IPS DF 4.7 (cell line): ENCODE measurements at regions not wholly inside any gene's neighbourhood (a gene's known extent, or its start where the extent isn't known, plus 50 kb on each side); places are given as distances from the start of the nearest gene placed in this dataset.
"Not testable (repeated sequence)": the region's sequence is repeated elsewhere in the genome, so short reads cannot be mapped to it uniquely, and the experiment has no call there.

Experiments
- DNase-seq: peaks from one replicate; pipeline ENCODE4 v3.0.0-alpha.2; 2013; ENCODE audit warnings: low spot score; ENCODE audit errors: extremely low read depth

GRCh38 chr6:14476793-14477531 lies 359.4 kb downstream of the CD83 start:
- DNase-seq, result no peak

DNA sequence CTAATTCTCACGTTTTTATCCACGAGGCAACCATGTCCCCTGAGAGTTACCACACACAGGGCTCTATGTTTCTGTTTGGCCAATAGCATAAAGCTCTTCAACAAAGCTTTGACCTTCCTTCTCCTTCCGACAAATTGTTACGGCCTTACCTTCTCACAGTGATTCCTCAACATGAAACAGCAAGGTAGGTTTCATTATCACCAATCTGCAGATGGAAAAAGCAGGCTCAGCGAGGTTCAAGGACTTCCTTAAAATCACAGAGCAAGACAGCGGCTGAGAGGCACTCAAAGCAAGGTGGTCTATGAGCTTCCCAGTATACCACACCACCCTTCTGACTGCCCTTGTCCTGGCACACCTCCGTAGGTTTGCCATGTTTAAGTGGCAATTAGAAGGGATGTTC lies 360.0 kb downstream of the CD83 start:
- no peak for DNase-seq

- no peak for DNase-seq
Observed at GRCh38 chr6:14478381-14479225, 361.0 kb downstream of the CD83 start.

DNA sequence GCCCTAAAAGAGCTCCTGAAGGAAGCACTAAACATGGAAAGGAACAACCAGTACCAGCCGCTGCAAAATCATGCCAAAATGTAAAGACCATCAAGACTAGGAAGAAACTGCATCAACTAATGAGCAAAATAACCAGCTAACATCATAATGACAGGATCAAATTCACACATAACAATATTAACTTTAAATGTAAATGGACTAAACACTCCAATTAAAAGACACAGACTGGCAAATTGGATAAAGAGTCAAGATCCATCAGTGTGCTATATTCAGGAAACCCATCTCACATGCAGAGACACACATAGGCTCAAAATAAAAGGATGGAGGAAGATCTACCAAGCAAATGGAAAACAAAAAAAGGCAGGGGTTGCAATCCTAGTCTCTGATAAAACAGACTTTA lies 364.4 kb downstream of the CD83 start:
- DNase-seq, result not testable (repeated sequence)

GRCh38 chr6:14487625-14488024 lies 370.1 kb downstream of the CD83 start:
- no peak for DNase-seq

DNA sequence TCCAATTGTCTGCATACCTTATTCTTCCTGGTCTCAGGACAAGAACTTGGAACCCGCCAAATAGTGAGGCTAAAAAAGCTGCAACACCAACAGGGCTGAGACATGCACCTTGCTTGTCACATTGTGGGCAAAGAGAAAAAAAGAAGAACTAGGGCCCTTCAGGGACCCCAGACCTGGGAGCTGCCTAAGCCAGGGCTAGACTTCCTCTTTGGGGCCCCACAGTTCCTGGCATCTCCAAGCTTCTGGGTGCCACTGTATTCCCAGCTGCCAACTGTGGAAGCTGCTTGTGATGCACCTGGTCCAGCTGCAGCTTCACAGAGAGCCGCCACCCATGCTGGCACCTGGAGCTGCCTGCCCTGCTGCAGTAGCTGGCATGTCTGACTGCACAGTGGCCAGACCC lies 370.6 kb downstream of the CD83 start:
- no peak for DNase-seq

DNA sequence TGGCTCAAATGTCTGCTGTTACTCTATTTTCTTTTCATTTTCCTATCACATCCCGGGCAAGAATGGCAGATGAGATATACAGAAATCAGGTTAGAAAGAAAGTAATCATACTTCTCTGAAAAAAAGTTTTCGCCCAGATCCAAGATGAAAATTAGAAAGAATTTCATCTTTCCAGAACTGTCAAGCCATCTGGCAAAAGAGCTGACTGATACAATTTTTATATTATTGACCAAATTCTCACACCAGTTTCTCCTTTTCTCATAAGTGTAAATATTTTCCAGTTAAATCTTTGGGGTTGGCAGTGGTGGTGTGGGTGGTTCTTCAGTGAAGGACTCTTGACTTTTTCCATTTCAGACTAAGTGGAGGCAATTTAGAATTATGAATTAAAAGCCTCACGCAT lies 371.9 kb downstream of the CD83 start:
- DNase-seq, result no peak

GRCh38 chr6:14498748-14499147 lies 381.2 kb downstream of the CD83 start:
- no peak for DNase-seq

- DNase-seq, result no peak
Observed at GRCh38 chr6:14499309-14499708, 381.7 kb downstream of the CD83 start.

- DNase-seq, result no peak
Observed at GRCh38 chr6:14499841-14500240, 382.3 kb downstream of the CD83 start.

DNA sequence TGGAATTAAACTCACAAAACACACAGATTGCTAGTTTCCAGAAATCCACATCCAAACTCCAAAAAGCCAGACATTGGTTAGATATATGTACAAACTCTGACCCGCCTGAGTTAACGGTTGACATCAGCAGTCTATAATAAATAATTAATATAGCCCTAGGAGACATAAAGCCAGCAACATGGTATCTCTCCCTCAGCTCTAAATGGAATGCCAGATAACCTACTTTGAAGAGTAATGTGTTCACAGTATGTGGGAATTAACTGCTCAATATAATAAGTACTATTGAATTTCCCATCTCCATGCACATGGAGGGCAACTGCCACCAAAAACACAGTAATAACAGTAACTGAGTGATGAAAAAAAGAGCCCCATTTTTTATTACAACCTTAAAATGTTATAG lies 383.2 kb downstream of the CD83 start:
- no peak for DNase-seq

GRCh38 chr6:14501240-14501639 lies 383.7 kb downstream of the CD83 start:
- no peak for DNase-seq

GRCh38 chr6:14501914-14502313 lies 384.3 kb downstream of the CD83 start:
- DNase-seq, result no peak

GRCh38 chr6:14502551-14502950 lies 385.0 kb downstream of the CD83 start:
- no peak for DNase-seq

GRCh38 chr6:14505401-14505800 lies 387.8 kb downstream of the CD83 start:
- DNase-seq, result no peak

GRCh38 chr6:14506656-14507246 lies 389.2 kb downstream of the CD83 start:
- DNase-seq, result no peak

DNA sequence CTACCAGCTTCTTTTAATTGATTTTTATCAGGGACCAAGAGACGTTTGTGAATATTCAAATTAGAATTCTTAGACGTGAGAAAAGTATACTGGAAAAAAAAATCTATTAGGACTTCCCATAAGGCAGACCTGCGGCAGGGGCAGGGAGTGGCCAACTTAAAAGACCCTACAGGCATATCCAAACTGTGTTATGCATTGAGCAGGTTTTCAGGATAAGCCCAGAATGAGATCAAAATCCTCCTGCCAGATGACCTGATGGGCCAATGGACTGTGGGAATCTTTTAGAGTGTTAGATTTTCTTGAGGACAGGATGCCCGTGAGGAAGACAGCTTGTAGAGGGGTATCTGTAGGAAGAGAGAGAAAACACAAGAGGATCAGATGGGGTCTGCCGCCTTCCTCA lies 391.5 kb downstream of the CD83 start:
- DNase-seq, result no peak

DNA sequence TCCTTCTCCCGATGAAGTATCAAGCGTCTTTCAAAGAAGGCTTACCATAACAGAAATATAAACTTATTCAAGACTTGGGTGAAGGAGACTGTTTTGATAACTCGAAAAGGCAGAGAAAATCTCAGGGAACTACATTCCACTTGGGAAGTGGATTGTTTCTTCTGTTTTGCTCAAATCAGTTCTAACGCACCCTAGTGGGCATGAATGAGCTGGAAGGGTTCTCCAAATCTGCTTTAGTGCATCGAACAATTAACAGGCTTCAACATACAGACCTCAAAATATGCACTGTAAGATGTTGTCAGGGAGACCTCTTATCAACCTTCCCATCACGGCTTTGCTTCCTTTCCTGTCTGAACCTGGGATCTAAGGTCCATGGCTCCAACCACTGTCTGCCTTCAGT lies 392.5 kb downstream of the CD83 start:
- DNase-seq, result no peak

GRCh38 chr6:14511061-14511586 lies 393.6 kb downstream of the CD83 start:
- no peak for DNase-seq

- no peak for DNase-seq
Observed at GRCh38 chr6:14512246-14512645, 394.7 kb downstream of the CD83 start.

DNA sequence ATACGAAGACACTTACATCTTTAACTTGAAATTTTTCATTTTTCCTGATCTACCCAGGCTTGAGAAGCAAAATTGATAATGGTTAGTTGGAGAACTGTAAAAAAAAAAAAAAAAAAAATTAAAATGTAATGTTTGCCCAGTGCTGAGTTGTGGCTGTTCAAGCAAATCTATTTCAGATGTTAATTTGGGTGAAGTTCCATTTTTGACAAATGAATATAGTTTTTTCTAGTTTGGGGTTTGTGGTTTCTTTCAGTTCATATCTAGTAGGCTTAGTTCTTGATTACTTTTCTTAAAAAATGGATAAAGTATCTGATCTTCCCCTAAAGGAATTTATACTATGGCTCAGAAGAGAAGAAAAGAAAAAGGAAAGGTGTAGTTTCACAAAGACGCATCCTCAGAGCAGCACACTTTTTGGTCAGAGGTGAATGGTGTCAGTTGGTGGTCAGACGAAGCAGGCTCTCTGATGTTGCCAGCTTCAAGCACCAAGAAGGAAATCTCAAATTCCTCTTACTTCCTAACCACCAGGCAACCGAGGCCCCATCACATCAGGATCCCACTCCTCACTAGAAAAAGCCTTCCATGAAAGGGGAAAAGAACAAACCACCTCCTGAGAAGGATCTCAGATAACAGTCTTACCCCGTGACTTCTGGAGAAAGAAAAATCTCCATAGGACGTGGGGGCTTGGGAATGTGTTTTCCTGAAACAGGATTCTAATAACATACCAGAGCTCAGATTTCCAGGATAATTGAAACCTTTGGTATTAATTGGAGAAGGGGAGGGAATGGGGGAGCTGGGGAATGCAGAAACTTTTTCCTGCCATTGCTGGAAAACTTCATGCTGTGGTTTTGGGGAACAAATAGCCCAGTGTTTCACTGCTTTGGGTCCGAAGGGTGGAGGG lies 396.2 kb downstream of the CD83 start:
- DNase-seq, result no peak
